Gastrocnemius medialis (tissue), 4 donors: ENCODE measurements at regions not wholly inside any gene's neighbourhood (a gene's known extent, or its start where the extent isn't known, plus 50 kb on each side); places are given as distances from the start of the nearest gene placed in this dataset.
A peak's percentile ranks its signal among the peaks of the same experiment; 100 is the strongest.

Experiments used
- ATAC-seq, 2 donors: fragments of 150-250 bp; one replicate each; pipeline ENCODE4 v1.9.1; 2016
- DNase-seq, 2 donors: peaks; one replicate each; pipeline ENCODE4 v3.0.0-alpha.2; 2019
- H3K27ac ChIP-seq, 4 donors: fragments of 200-600 bp; sonication (generic); 1 replicate in 1 of 4; 2 replicates in 3 of 4; pipeline ENCODE4 v1.5.1; 2016 to 2018; ENCODE audit warnings: mild to moderate bottlenecking in 2 of 4, moderate library complexity in 1 of 4
- H3K27me3 ChIP-seq, 3 donors: fragments of 200-600 bp; sonication (generic) in 2 of 3; 1 replicate in 1 of 3; 2 replicates in 2 of 3; pipeline versions ENCODE4 v1.5.1 to v1.6.0; 2016 to 2019; ENCODE audit warnings: mild to moderate bottlenecking in 1 of 3, moderate library complexity in 1 of 3
- H3K36me3 ChIP-seq, 2 donors: fragments of 200-600 bp; sonication (generic) in 1 of 2; one replicate each; pipeline ENCODE4 v1.5.1; 2017 to 2018
- H3K4me1 ChIP-seq, 2 donors: fragments of 200-600 bp; sonication (generic) in 1 of 2; one replicate each; pipeline ENCODE4 v1.5.1; 2016 to 2017; ENCODE audit warnings: mild to moderate bottlenecking in 2 of 2
- H3K4me3 ChIP-seq, 4 donors: fragments of 200-600 bp; sonication (generic) in 3 of 4; 1 replicate in 1 of 4; 2 replicates in 3 of 4; pipeline ENCODE4 v1.5.1; 2016 to 2019; ENCODE audit warnings: mild to moderate bottlenecking in 2 of 4
- H3K9me3 ChIP-seq, 3 donors: fragments of 200-600 bp; sonication (generic) in 2 of 3; 1 replicate in 1 of 3; 2 replicates in 2 of 3; pipeline ENCODE4 v1.5.1; 2016 to 2019
- POLR2A ChIP-seq, 2 donors: fragments of 450-650 bp; IDR thresholded peaks; one replicate each; pipeline ENCODE4 v1.6.1; 2017; ENCODE audit warnings: antibody characterized with exemption in 2 of 2, mild to moderate bottlenecking in 2 of 2, moderate library complexity in 2 of 2
- in situ Hi-C, 4 donors: fragments of 200-750 bp; cut with MboI; loops; one replicate each; pipeline versions ENCODE4 v1.15.0 to v1.8.0; 2017; ENCODE audit warnings: low sequenced_read_pairs in 4 of 4
- intact Hi-C: fragments of 100-400 bp; cut with DNase I; formaldehyde crosslinking; loops from one replicate; pipeline ENCODE4 v1.15.1; 2023; ENCODE audit warnings: low total_unique reads
- TF ChIP-seq, protein P1 (sequence below), 5 experiments: fragments of 450-650 bp in 3 of 5; fragments of 200-600 bp in 2 of 5; sonication (generic) in 2 of 5; IDR thresholded peaks in 4 of 5; conservative IDR thresholded peaks in 1 of 5; 1 replicate in 4 of 5; 2 replicates in 1 of 5; pipeline ENCODE4 v1.5.1; 2016 to 2019; ENCODE audit warnings: antibody characterized with exemption in 5 of 5, mild to moderate bottlenecking in 3 of 5, moderate library complexity in 3 of 5

- Histone ChIP-seq H3K4me1 (no peaks in the 10 kb centered on the region), H3K27ac (no peak overlapping the region), H3K9me3 (no peaks in the 10 kb centered on the region), H3K4me3 (no peak overlapping the region), H3K27me3 (no peaks in the 10 kb centered on the region), H3K36me3 (no peaks in the 10 kb centered on the region)
- intact Hi-C loops, result no loop called here
- in situ Hi-C loops, result no loop called here
- DNase-seq (no peak), ATAC-seq (no peak)
- TF ChIP-seq, protein P1, sequence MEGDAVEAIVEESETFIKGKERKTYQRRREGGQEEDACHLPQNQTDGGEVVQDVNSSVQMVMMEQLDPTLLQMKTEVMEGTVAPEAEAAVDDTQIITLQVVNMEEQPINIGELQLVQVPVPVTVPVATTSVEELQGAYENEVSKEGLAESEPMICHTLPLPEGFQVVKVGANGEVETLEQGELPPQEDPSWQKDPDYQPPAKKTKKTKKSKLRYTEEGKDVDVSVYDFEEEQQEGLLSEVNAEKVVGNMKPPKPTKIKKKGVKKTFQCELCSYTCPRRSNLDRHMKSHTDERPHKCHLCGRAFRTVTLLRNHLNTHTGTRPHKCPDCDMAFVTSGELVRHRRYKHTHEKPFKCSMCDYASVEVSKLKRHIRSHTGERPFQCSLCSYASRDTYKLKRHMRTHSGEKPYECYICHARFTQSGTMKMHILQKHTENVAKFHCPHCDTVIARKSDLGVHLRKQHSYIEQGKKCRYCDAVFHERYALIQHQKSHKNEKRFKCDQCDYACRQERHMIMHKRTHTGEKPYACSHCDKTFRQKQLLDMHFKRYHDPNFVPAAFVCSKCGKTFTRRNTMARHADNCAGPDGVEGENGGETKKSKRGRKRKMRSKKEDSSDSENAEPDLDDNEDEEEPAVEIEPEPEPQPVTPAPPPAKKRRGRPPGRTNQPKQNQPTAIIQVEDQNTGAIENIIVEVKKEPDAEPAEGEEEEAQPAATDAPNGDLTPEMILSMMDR (IDR thresholded peaks at IDR 0.05 in 4 of 5, conservative IDR thresholded peaks at IDR 0.05 in 1 of 5), result no peak
- TF ChIP-seq POLR2A (IDR thresholded peaks at IDR 0.05), result no peak
These were observed 444.2 kb downstream of the SQOR start for GRCh38 chr15:46079046-46079445.

DNA sequence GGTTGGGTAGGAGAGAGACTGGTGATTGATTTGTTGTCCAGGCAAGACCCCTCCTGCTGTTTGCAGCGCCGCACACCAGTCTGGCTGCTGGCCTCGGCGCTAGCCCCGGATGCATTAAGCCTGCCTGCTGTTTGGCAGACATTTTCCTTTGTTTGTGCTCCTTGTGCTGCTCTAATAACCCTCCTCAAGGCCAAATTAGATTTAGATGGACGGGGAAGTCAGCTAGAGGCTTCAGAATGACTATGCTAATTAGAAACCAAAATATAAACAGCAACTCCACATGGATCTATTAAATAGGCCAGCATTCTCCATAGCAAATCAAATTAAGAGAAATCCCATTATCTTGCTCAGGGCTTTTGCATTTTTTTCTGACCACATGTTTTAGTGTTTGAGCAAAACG, 445.2 kb downstream of the SQOR start:
- Histone ChIP-seq H3K9me3 (no peaks in the 10 kb centered on the region), H3K4me3 (no peak overlapping the region), H3K27ac (no peak overlapping the region), H3K27me3 (no peaks in the 10 kb centered on the region), H3K4me1 (no peaks in the 10 kb centered on the region), H3K36me3 (no peaks in the 10 kb centered on the region)
- ATAC-seq (no peak), DNase-seq (no peak)
- TF ChIP-seq POLR2A (IDR thresholded peaks at IDR 0.05), result no peak
- TF ChIP-seq, protein P1 (IDR thresholded peaks at IDR 0.05 in 4 of 5, conservative IDR thresholded peaks at IDR 0.05 in 1 of 5), result no peak
- in situ Hi-C loops (no loop called here), intact Hi-C loops (no loop called here)

DNA sequence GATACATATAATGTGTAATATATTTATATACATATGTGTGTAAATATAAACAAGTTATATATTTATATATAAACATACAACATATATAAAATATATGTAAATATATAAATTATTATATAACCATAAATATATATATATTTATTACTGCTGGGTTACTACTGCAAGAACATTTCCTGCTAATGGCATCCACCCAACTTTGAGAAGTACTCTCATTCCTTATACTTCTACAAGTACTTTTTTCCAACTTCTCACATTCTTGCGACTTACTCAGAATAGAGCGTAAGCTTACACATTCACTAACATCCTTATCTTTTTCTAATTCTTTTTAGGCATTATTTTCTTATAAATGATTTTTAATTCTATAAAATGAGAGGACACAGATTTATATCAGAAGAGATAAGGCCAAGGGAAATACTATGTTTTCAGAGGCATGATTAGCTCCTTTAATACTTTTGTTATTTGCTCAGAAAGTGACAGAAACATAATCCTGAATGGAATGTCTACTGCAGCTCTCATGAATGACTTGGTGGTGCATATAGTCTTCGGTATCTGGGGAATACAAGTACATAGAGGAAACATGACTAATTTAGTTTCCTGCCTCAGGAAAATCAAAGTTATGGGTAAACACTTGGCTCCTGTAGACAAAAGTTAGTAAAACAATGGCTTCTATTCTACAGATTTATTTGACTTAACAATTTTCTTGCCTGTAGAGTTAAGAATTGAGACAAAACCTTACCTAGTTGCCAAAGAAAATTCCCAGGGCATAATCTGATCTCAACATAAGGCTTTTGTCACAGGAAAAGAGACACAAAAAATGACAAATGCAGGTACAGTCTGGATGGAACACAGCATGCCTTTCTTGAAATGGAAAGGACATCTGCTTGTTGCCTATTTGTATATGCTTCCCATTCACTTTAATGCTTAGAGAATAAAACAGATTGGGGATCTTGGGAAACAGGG, 453.9 kb downstream of the SQOR start:
- no peaks in the 10 kb centered on the region for H3K9me3 ChIP-seq
- no peaks in the 10 kb centered on the region for H3K4me1 ChIP-seq
- H3K36me3 ChIP-seq, result no peaks in the 10 kb centered on the region
- in situ Hi-C loops, result no loop called here
- ATAC-seq (peak in 1 of 2 donors; percentile 56), DNase-seq (no peak)
- no peak overlapping the region for H3K4me3 ChIP-seq
- no peaks in the 10 kb centered on the region for H3K27me3 ChIP-seq
- no peak for TF ChIP-seq POLR2A (IDR thresholded peaks at IDR 0.05)
- TF ChIP-seq, protein P1 (IDR thresholded peaks at IDR 0.05 in 4 of 5, conservative IDR thresholded peaks at IDR 0.05 in 1 of 5), result no peak
- intact Hi-C loops, result no loop called here
- peak overlapping the region in 1 of 4 donors; percentile 4 for H3K27ac ChIP-seq

GRCh38 chr15:46089467-46089935, 454.7 kb downstream of the SQOR start:
- H3K27ac ChIP-seq, result peak overlapping the region in 1 of 4 donors; percentile 4
- H3K27me3 ChIP-seq, result no peaks in the 10 kb centered on the region
- no peaks in the 10 kb centered on the region for H3K9me3 ChIP-seq
- no peak overlapping the region for H3K4me3 ChIP-seq
- DNase-seq (no peak), ATAC-seq (no peak)
- H3K36me3 ChIP-seq, result no peaks in the 10 kb centered on the region
- intact Hi-C loops (no loop called here), in situ Hi-C loops (no loop called here)
- no peaks in the 10 kb centered on the region for H3K4me1 ChIP-seq
- TF ChIP-seq POLR2A (IDR thresholded peaks at IDR 0.05), result no peak
- TF ChIP-seq, protein P1 (IDR thresholded peaks at IDR 0.05 in 4 of 5, conservative IDR thresholded peaks at IDR 0.05 in 1 of 5), result no peak
